GM19468 (cell line): ENCODE measurements at regions not wholly inside any gene's neighbourhood (a gene's known extent, or its start where the extent isn't known, plus 50 kb on each side); places are given as distances from the start of the nearest gene placed in this dataset.
A peak's percentile ranks its signal among the peaks of the same experiment; 100 is the strongest.
"Not testable (repeated sequence)": the region's sequence is repeated elsewhere in the genome, so short reads cannot be mapped to it uniquely, and the experiment has no call there.

Experiments
- ATAC-seq: cut with Tn5 transposase; IDR thresholded peaks from one replicate; pipeline ENCODE4 v1.9.1; 2021; ENCODE audit warnings: mild to moderate bottlenecking, moderate library complexity, moderate number of reproducible peaks; ENCODE audit not compliant: unreplicated experiment; ENCODE audit errors: extremely low read depth

DNA sequence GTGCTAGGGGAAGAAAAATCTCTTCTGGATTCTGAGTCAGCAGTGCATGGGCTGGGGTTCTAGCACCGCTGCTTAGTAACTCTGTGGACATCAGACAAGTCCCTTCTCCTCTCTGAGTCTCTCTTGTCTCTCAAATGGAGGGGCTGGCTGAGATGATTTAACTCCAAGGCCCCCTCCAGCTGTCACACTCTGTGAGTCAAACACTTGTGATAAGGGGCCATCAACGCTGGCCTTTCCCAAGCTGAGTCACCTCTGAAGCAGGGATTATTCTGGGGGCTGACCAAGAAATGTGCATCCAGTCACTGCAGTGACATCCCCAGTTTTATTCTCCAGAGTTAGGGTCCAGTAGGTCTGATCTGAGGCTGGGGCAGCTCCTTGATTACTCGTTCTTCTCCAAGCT is 110.4 kb upstream of the ZNF462 start:
- no peak for ATAC-seq

DNA sequence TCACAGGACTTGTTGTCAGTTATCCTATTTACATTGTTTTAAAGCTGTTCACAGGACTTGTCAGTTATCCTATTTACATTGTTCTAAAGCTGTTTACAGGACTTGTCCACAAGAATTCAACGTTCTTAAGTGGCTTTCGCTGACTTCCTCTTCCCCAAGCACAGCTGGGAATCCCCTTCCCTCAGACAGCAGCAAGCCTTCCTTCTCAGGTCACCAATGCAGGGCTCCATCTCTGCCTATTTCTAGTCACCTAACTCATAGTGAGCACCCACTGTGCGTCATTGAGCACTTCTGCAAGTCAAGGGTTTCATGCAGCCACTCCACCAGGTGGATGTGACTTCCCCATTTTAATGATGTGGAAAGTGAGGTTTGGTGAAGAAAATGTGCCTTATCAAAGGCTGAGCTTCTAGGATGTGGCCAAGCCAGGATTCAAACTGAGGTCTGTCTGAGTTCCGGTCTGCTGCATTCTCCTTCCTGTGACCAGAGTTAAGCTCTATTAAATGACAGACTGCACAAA is 109.8 kb upstream of the ZNF462 start:
- ATAC-seq, result peak; percentile 85

DNA sequence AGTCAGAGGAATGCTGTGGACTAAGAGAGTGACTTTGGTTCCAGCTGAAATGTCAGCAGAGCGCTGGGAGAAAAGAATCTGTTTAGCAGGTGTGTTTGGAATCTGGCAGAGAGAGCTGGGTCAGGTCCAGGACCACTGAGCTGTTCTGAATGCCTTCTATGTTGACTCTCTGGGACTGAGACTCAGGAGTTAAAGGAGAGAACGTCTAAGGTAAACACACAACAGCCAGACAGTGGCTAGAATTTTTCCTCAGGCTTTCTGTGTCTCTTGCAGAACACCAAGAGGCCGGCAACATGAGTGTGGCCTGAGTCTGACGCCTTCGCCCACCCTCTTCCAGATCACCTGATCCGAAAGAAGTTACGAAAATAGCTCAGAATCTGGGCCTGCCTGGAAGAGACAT is 107.2 kb upstream of the ZNF462 start:
- no peak for ATAC-seq

DNA sequence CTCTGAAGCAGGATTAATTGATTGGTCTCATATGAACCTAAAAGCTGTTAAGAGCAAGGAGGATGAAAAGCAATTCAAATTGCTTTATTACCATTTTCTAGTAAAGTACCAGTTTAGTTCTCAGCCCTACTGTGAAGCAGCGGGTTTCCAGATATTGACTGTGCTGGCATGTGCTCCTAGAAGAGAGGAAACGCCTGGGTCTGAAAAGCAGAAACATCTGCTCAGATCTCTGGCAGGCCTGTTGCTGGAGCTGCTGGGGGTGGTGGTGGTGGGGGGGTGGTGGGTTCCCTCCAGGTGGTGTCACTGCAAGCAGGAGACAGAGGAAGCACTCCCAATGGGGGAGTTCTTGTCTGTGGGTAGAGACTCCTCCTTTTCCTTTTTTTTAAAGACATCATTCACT is 105.5 kb upstream of the ZNF462 start:
- no peak for ATAC-seq

DNA sequence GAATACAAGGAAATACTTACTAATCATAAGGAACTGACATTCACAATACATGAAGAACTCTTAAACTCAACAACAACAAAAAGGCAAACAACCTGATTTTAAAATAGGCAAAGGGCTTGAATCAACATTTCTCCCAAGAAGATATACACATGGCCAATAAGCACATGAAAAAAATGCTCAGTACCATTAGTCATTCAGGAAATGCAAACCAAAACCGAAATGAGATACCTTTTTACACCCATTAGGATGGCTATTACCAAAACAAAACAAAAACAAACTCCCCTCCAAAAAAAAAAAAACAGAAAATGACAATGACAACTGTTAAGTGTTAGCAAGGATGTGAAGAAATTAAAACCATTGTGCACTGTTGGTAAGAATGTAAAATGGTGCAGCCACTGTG is 104.1 kb upstream of the ZNF462 start:
- peak; percentile 19 for ATAC-seq

DNA sequence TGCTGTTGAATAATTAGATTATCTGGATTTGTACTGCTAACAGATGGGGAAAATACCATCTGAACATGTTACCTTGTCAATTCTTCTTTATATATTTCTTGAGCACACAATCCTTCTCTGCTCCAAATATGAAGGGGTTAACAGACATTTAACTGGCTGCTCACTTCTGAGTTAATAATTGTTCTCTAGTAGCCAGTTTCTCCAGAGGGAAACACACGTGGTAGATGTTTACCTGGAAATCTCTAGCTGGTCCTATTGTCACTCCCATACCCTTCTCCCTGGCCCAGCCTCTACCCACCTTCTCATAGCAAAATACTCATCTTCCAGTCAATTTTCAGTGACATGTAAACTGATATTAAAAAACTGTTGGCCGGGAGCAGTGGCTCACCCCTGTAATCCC is 101.5 kb upstream of the ZNF462 start:
- ATAC-seq, result no peak

DNA sequence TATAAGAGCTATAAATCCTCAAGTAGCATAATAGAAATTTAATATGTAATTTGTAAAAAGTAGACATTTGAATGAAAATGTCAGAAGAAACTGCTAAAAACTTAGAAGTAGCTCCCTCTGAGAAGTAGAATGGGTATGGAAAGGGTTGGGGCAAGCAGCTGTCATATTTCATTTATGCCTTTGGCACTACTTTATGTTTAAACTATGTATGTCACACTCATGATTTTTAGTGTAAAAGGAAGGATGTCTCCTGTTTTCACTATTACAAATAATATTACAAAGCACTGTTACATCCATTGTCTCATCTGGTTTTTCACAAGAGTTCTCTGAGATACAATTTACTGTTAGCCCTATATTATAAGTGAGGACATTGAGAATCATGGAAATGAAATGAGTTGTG is 96.3 kb upstream of the ZNF462 start:
- no peak for ATAC-seq

DNA sequence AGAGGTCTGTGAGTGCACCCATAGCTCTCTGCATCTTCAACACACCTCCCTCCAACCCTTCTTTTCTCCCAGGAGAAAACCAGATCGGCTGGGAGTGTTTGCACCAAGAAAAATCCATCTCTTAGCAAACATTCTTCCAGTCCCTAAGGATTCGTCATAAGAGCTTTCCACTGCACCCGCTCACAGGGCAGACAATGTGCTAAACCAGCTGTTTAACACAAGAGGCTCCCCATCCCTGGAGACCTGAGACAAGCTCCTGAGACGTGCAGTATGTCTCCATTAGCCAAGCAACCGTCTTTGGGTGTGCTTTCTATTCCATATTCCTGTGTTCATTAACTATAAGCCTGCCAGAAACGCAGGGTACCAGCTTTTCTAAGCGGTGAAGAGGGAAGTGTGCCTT is 93.6 kb upstream of the ZNF462 start:
- ATAC-seq, result no peak

DNA sequence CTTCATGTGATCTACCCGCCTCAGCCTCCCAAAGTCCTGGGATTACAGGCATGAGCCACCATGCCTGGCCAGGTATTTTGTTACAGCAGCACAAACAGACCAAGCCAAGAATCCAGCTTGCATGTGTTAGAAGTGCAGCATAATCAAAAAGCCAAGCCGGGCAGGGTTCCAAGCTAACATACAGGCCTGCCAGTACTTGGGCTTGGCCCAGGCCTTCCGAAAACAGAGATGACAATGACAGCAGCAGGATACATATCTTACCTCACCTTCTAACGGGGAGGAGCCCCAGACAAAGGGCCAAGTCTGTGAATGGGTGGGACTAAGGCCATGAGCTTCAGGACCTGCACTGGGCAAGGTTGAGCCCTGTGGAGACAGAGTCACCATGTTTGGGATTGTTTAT is 91.4 kb upstream of the ZNF462 start:
- ATAC-seq, result no peak

DNA sequence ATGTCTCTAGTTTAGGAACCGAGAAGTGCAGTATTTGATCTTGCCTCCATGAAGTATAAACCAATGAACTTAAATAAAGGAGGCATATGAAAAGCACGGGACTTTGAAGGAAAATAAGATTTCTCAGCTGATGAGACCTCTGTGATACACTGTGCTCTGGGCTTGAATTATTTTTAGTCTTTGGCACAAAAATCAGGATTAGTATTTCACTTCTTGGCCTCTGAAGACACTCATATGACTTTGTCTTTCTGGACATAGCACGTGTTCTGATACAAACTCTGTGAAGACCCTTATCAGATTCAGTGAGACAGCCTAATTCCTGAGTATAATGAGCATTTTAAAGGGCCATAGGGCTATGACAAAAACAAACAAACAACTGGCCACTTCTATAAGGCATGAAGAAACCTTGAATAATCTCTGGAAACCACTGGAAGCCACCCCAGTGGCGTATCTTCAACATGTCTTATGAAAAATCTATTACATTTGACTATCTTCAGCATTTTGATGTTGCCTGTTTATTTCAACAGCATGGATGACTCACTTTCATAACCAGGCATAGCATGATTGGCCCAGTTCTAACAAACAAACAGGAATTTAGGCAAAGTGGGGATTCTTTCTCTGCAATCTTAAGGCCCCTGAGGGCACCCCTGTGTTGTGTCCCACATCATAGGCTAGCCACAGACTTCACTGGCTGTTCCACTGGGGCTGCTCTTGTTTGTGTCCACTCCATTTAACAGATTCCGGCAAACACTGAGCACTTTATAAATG is 90.3 kb upstream of the ZNF462 start:
- ATAC-seq, result no peak

DNA sequence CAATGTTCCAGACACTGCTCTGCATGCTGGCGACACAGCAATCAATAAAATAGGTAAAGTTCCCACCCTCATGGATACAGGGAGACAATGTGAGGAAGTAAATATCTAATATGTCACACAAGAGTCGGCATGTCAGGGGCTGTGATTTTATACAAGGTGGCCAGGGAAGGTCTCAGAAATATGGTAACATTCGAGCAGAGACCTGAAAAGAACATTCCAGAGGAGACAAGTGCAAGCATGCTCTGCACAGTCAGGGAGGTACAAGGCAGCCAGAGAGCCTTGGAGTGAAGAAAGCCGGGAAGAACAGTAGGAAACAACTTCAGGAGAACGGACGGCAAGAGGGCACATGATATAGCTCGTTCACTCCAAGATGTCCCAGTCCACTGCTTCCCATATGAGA is 89.2 kb upstream of the ZNF462 start:
- ATAC-seq, result no peak

DNA sequence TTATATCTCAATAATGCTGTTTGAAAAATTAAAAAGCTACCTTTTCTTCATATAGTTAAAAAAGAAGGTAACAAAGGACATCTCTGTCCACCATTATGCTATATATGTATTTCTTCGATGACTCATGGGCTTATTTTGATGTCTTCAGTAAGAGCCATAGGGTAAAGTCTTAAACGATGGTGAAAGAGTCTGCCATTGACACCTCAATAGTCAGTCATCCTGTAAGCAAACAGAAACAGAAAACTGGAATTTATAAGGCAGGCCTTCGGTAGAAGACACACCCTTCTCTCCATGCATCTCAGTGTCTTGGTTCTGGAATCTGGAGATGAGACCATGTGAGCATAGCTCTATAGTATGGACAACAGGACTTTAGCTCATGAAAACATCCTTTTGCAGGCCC is 87.0 kb upstream of the ZNF462 start:
- no peak for ATAC-seq

DNA sequence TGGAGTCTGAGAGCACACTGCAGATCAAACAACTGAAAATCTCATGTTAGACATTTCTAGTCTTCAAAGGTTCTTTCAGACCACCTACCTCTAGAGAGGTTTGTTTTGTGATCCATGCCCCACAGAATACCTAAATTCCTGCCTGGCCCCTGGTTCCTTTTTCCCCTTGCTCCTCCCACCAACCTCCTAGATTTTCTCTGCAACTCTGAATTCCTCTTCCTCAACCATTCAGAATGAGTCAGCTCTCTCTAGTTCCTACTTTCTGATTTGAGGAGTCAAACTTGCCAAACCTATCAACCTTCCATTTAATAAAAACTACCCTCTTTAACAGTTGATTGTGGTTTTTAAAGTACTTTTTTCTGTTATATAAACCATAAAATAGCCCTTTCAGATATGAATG is 83.2 kb upstream of the ZNF462 start:
- no peak for ATAC-seq

DNA sequence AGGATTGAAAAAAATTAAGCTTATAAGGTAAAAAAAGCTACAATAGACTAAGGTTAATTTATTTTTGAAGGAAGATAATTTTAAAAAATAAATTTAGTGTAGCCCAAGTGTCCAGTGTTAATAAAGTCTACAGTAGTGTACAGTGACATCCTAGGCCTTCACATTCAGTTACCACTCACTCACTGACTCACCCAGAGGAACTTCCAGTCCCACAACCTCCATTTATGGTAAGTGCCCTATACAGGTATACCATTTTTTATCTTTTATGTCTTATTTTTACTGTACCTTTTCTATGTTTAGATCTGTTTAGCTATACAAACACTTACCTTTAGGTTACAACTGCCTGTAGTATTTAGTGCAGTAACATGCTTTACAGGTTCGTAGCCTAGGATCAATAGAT is 79.8 kb upstream of the ZNF462 start:
- ATAC-seq, result no peak

DNA sequence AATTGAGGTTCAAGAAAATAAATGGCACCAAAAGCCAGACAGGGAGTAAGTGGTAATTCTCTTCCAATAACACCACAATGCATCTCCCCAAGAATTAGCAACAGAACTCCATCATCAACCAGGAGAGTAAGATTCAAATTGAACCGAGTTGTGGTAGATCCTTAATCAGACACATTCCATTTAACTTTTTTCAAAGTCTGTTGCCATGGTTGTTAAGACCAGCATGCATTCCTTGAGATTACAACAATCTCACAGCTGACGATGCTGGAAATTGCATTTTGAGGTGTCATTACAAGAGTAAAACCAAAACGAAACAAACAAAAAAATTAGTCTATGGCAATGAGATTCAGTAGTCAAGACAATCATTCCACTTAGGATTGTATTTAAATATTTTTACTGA is 78.9 kb upstream of the ZNF462 start:
- ATAC-seq, result no peak

DNA sequence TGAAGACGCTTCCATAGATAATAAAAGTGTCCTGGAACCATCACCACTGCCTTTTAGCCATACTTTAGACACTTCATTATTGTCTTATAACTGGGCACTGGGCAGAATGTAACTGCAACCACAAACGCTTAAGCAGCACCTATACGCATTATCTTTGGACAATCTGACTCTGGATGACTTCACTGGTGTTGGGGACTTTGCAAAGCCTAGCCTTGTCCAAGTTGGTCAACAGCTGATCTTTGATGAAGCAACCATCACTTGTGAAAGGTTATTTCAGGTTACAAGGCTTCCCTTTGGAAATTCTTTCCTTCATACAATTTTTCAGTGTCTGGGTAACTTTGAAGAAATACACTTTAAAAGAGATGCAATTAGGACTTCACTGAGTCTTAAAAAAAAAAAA is 77.8 kb upstream of the ZNF462 start:
- no peak for ATAC-seq

DNA sequence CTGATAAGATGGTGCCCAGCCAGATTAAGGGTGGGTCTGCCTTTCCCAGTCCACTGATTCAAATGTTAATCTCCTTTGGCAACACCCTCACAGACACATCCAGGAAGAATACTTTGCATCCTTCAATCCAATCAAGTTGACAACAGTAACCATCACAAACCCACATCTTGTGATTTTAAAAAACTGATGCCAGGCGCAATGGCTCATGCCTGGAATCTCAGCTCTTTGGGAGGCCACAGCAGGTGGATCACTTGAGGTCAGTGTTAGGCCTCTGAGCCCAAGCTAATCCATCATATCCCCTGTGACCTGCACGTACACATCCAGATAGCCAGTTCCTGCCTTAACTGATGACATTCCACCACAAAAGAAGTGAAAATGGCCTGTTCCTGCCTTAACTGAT is 74.9 kb upstream of the ZNF462 start:
- ATAC-seq, result not testable (repeated sequence)

DNA sequence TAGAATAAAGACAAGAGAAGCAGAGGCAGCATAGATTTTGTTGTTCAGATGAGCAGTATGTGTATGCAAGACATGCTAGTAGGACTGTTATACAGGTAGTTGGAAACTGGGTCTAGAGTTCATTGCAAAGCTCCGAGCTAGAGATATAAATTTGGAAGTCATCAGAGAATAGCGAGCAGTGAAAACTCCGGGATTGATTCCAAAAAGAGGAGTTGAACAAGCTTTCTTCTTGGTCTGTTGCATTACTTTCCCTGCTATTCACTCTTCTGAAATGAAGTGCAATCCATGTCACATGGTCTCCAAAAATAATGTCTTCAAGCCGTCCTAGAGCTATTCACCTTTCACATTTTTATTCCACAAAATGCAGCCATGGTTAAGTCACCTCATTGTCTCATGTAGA is 67.9 kb upstream of the ZNF462 start:
- no peak for ATAC-seq

DNA sequence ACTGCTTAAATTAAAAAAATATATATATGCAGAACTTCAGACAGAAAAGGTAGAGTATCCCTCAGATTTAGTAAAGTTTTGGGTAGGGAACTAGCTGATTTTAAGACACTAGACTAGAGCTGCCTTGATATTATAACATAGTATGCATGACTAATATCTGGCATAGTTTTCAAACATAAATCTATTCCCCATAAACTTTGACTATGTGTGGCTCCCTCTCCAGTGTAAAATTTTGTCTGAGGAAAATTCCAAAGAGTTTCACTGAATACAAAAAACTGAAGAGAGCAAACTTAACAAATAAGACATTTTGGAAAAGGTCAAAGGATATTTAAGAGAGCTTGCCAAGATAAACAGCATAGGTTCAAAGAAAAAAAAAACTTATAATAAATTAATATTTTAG is 66.2 kb upstream of the ZNF462 start:
- no peak for ATAC-seq

DNA sequence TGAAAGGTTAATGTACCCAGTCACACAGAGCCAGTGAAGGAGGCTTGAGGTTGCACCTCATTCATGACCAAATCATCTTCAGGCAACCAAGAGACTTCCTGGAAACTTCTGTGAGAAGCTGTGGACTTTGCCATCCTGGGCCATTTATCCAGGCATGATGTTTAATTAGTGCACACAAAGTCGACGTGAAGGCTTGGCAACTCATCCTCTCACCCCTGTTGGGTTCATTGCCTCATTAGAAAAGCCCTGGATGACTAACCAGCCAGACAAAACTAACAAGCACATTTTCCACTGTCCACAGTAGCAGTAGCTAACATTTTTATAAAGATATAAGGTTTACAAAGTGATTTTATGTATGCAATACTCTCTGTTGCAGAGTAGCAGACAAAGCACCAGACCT is 65.7 kb upstream of the ZNF462 start:
- ATAC-seq, result no peak

DNA sequence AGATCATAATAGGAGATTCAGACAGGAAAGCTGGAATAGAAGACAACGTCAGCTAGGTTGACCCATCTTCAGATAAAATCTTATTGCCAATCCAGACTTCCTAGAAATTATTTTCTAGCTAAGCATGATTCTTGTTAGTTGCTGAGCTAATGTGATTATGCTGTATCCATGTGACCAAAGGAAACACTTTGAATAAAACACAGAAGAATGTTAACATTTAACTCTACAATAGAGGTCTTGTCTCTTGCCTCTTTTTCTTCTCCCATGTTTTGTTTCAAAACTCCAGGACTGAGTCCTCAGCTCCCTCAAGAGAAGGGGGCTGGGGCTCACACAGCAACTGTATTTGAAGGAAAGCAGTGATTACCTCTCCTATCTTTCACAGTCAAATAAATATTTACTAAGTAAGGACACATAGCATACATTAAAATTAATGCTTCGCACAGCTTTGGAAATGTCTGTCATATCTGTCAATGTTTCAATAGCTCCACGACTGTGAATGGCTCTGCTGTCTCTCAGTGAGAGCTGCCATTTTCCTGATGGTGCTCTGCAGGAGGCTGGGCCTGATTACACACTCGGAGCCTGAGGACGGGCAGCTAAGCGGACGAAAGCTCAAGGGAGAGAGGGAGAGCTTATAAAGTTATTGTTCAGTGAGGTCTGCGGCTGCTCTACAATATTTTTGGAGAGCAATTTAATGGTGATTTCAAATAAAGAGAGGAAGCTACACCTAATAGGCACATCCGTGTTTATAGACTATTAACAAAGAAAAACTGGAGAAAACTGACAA is 64.8 kb upstream of the ZNF462 start:
- ATAC-seq, result no peak

DNA sequence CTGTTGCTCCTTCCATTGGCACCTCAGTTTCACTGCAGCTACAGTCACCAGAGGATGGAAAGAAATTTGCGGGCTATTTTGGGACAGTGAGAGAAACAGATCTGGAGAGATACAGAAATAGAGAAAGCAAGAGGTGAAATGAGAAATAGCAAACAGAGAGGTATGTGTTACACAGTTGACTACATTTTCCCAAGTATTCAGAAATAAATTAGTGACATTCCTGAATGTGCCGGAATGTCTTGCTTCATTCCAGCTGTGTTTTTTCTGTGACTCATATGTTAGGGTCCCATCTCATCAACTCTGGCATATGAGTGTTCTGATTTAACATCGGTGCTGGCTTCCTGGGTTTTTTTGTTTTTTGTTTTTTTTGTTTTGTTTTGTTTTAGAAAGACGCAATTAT is 63.8 kb upstream of the ZNF462 start:
- no peak for ATAC-seq
